SK-N-MC (cell line): ENCODE measurements at regions not wholly inside any gene's neighbourhood (a gene's known extent, or its start where the extent isn't known, plus 50 kb on each side); places are given as distances from the start of the nearest gene placed in this dataset.
"Not testable (repeated sequence)": the region's sequence is repeated elsewhere in the genome, so short reads cannot be mapped to it uniquely, and the experiment has no call there.

Experiments used
- EZH2 ChIP-seq: fragments of 200-600 bp; sonication (generic); IDR thresholded peaks from one replicate; pipeline ENCODE4 v1.6.1; 2017; ENCODE audit warnings: antibody characterized with exemption
- POLR2AphosphoS5 ChIP-seq: IDR thresholded peaks from 2 replicates; pipeline ENCODE4 v1.6.1; 2012; ENCODE audit warnings: mild to moderate bottlenecking, low read depth, low read length, borderline replicate concordance

GRCh38 chr12:47470349-47470748 is 235.5 kb downstream of the RPAP3 start:
- TF ChIP-seq POLR2AphosphoS5, EZH2: not testable (repeated sequence)
